Smooth muscle cell (in vitro differentiated cells): ENCODE measurements at regions not wholly inside any gene's neighbourhood (a gene's known extent, or its start where the extent isn't known, plus 50 kb on each side); places are given as distances from the start of the nearest gene placed in this dataset.
A peak's percentile ranks its signal among the peaks of the same experiment; 100 is the strongest.
"Not testable (repeated sequence)": the region's sequence is repeated elsewhere in the genome, so short reads cannot be mapped to it uniquely, and the experiment has no call there.

Source experiments
- DNase-seq: peaks from one replicate; lab custom pipeline; 2025; ENCODE audit not compliant: unreplicated experiment; lab: John Stamatoyannopoulos, UW
- H2AFZ ChIP-seq: fragments of 200-600 bp; sonication (generic); 2 replicates; pipeline ENCODE4 v1.6.0; 2016; ENCODE audit warnings: antibody characterized with exemption, low read depth, mild to moderate bottlenecking
- H3F3A ChIP-seq: fragments of 200-600 bp; sonication (generic); 2 replicates; pipeline ENCODE4 v1.6.0; 2017; ENCODE audit warnings: antibody characterized with exemption, low read depth
- H3K27ac ChIP-seq: fragments of 200-600 bp; sonication (generic); 2 replicates; pipeline ENCODE4 v1.5.1; 2016; ENCODE audit warnings: low read depth, mild to moderate bottlenecking
- H3K27me3 ChIP-seq: fragments of 200-600 bp; sonication (generic); 2 replicates; pipeline ENCODE4 v1.6.1; 2016; ENCODE audit warnings: low read depth, mild to moderate bottlenecking
- H3K36me3 ChIP-seq: fragments of 200-600 bp; sonication (generic); 2 replicates; pipeline ENCODE4 v1.5.1; 2016; ENCODE audit warnings: low read depth
- H3K4me1 ChIP-seq: fragments of 200-600 bp; sonication (generic); 2 replicates; pipeline ENCODE4 v1.5.1; 2016; ENCODE audit warnings: low read depth
- H3K4me2 ChIP-seq: fragments of 200-600 bp; sonication (generic); 2 replicates; pipeline ENCODE4 v1.6.0; 2016; ENCODE audit warnings: mild to moderate bottlenecking
- H3K4me3 ChIP-seq: fragments of 200-600 bp; sonication (generic); 2 replicates; pipeline ENCODE4 v1.5.1; 2016; ENCODE audit warnings: mild to moderate bottlenecking
- H3K79me2 ChIP-seq: fragments of 200-600 bp; sonication (generic); 2 replicates; pipeline ENCODE4 v1.6.0; 2016; ENCODE audit warnings: low read depth, mild to moderate bottlenecking
- H3K9ac ChIP-seq: fragments of 200-600 bp; sonication (generic); 2 replicates; pipeline ENCODE4 v1.6.0; 2016; ENCODE audit warnings: low read depth
- H3K9me3 ChIP-seq: fragments of 200-600 bp; sonication (generic); replicated peaks from 2 replicates; pipeline ENCODE4 v1.5.1; 2016; ENCODE audit warnings: low read depth
- H4K20me1 ChIP-seq: fragments of 200-600 bp; sonication (generic); 2 replicates; pipeline ENCODE4 v1.6.0; 2016; ENCODE audit warnings: low read depth
- WGBS: methylation state at CpG from one replicate; pipeline ENCODE4 v1.1.7; 2016; ENCODE audit warnings: low lambda C conversion rate; 5-methylcytosine and 5-hydroxymethylcytosine counted together
- TF ChIP-seq, protein P1 (sequence below): fragments of 200-600 bp; sonication (generic); IDR thresholded peaks from 2 replicates; pipeline ENCODE4 v1.5.1; 2017; ENCODE audit warnings: borderline replicate concordance, mild to moderate bottlenecking, antibody characterized with exemption; ENCODE audit not compliant: insufficient read depth, poor library complexity, severe bottlenecking

- WGBS = over 99% methylated on average over 63 of the region's 101 CpGs
- not testable (repeated sequence) for H3K4me2 ChIP-seq, H3K4me1 ChIP-seq, H3K79me2 ChIP-seq, H3F3A ChIP-seq, H3K9ac ChIP-seq, H3K27ac ChIP-seq, H2AFZ ChIP-seq, H3K4me3 ChIP-seq, H3K27me3 ChIP-seq, H3K36me3 ChIP-seq, H3K9me3 ChIP-seq, DNase-seq, H4K20me1 ChIP-seq
Observed at GRCh38 chr2:131829456-131830241, 302.0 kb downstream of the CCDC74A start.

DNA sequence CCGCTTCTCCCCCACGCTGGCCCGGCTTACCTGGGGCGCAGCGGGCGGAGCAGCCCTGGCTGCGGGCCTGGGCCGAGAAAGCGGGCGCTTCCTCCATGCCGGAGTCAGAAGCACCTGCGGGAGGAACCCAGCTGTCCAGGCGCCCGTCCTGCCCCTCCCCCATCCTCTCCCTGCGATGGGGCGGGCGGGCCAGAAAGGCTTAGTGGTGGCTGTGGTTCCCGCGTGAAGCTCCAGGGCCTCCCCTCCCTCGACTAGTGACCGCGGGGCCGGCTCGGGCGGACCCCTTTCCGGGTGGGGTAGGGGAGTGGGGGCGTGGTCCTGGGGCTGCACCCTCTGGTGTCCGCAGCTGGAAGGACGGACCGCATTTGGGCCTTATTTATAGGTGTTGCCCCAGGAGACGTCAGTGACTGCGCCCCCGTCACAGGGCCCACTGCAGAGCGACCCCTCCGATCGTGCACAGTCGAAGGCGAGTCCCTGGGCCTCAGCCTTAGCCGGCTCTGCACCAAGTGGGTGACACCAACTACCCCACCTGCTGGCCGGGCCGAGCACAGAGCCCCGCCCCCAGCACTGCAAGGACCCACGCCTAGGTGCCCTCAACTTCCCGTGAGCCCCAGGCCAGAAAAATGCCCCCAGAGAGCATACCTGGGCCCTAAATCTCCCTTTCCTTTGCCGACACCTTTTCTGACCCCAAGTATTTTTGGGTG lies 302.7 kb downstream of the CCDC74A start:
- not testable (repeated sequence) for H3F3A ChIP-seq, H3K9ac ChIP-seq, H4K20me1 ChIP-seq, H3K36me3 ChIP-seq, H3K4me2 ChIP-seq, DNase-seq, H3K4me3 ChIP-seq, H2AFZ ChIP-seq, H3K9me3 ChIP-seq, H3K4me1 ChIP-seq, H3K27me3 ChIP-seq, H3K27ac ChIP-seq, H3K79me2 ChIP-seq
- WGBS = 96% methylated on average over 37 of the region's 45 CpGs

DNA sequence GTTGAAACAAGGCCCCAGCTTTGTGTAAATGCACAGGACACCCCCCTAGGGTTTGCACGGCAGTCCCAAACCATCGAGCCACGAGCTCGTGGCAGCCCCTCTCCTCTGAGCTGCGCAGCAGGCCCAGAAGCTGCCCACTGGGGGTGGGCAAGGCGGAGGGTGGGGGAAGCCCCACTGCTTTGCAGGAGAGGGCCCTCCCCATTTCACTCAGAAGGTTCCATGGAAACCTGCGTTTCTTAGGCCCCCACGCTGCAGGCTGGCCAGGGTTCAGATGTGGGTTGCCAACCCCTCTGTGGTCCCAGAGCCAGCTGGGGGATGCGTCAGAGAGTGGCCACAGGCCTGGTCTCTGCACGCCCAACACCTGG lies 303.2 kb downstream of the CCDC74A start:
- WGBS = 100% methylated on average over 10 of the region's 10 CpGs
- not testable (repeated sequence) for H3K4me1 ChIP-seq

DNA sequence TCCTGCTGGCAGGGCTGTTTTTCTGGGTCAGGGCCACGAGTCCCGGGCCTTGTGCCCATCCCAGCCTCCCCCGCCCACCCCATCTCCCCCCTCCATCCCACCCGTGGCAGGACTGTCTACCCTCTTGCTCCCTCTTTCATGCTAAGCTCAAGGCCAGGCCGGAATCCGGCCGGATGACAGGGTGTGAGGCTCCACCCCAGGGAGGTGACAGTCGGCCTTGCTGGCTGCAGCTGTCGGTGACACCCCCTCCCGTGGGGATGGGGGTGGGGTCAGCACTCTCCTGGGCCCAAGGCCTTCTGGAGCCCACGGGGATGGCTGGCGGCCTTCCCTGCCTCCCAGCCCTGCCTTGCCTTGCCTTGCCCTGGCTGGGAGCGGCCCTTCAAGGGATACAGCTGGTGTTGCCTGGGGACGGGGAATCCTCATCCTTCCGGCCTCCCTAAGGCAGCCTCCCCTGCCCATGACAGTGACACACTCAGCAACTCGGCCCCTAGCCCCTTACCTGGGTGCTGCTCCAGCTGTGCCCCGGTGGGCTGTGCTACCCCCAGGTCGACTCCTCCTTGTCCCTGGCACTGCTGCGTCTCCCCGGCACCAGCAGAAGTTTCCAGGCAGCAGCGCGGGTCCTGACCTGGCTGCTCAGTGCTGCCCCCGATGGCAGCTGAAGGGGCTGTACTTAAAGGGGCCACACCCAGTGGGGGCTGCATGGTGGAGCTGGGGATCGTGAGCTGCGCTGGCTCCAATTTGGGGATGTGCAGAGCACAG lies 303.9 kb downstream of the CCDC74A start:
- TF ChIP-seq, protein P1, sequence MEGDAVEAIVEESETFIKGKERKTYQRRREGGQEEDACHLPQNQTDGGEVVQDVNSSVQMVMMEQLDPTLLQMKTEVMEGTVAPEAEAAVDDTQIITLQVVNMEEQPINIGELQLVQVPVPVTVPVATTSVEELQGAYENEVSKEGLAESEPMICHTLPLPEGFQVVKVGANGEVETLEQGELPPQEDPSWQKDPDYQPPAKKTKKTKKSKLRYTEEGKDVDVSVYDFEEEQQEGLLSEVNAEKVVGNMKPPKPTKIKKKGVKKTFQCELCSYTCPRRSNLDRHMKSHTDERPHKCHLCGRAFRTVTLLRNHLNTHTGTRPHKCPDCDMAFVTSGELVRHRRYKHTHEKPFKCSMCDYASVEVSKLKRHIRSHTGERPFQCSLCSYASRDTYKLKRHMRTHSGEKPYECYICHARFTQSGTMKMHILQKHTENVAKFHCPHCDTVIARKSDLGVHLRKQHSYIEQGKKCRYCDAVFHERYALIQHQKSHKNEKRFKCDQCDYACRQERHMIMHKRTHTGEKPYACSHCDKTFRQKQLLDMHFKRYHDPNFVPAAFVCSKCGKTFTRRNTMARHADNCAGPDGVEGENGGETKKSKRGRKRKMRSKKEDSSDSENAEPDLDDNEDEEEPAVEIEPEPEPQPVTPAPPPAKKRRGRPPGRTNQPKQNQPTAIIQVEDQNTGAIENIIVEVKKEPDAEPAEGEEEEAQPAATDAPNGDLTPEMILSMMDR = peak; percentile 13
- H3K4me2 ChIP-seq, H3K27me3 ChIP-seq, H3K9ac ChIP-seq, H3K9me3 ChIP-seq, DNase-seq, H3K36me3 ChIP-seq, H3K27ac ChIP-seq, H3K4me3 ChIP-seq, H3F3A ChIP-seq, H4K20me1 ChIP-seq, H3K4me1 ChIP-seq, H3K79me2 ChIP-seq, H2AFZ ChIP-seq: not testable (repeated sequence)
- 61% methylated on average over 21 of the region's 25 CpGs for WGBS

More for the DNA sequence above, 303.2 kb downstream of the CCDC74A start:
- H3K4me3 ChIP-seq, H3K27ac ChIP-seq, H3K27me3 ChIP-seq, H3K79me2 ChIP-seq, H3K9me3 ChIP-seq, DNase-seq, H3K4me2 ChIP-seq, H4K20me1 ChIP-seq, H3F3A ChIP-seq, H3K9ac ChIP-seq, H2AFZ ChIP-seq, H3K36me3 ChIP-seq: not testable (repeated sequence)

GRCh38 chr2:131832209-131832780 lies 304.6 kb downstream of the CCDC74A start:
- not testable (repeated sequence) for H4K20me1 ChIP-seq, H3K4me2 ChIP-seq, H3K79me2 ChIP-seq, H3K27me3 ChIP-seq, DNase-seq, H3K9ac ChIP-seq, H3K4me3 ChIP-seq, H3F3A ChIP-seq, H3K9me3 ChIP-seq, H2AFZ ChIP-seq, H3K27ac ChIP-seq, H3K36me3 ChIP-seq, H3K4me1 ChIP-seq
- 90% methylated on average over 8 of the region's 10 CpGs for WGBS

GRCh38 chr2:131832917-131833316 lies 305.2 kb downstream of the CCDC74A start:
- 71% methylated on average over 4 of the region's 4 CpGs for WGBS
- not testable (repeated sequence) for H3K79me2 ChIP-seq, H3K27me3 ChIP-seq, DNase-seq, H3K36me3 ChIP-seq, H3F3A ChIP-seq, H3K4me2 ChIP-seq, H3K9ac ChIP-seq, H3K27ac ChIP-seq, H3K4me3 ChIP-seq, H3K4me1 ChIP-seq, H2AFZ ChIP-seq, H3K9me3 ChIP-seq, H4K20me1 ChIP-seq

GRCh38 chr2:131833367-131834202 lies 305.9 kb downstream of the CCDC74A start:
- H3K9me3 ChIP-seq, H3K79me2 ChIP-seq, H3K4me2 ChIP-seq, H3K27me3 ChIP-seq, H4K20me1 ChIP-seq, H2AFZ ChIP-seq, H3K27ac ChIP-seq, H3F3A ChIP-seq, H3K4me3 ChIP-seq, H3K9ac ChIP-seq, DNase-seq, H3K36me3 ChIP-seq, H3K4me1 ChIP-seq: not testable (repeated sequence)
- 90% methylated on average over 24 of the region's 24 CpGs for WGBS
